K562 (cell line): ENCODE measurements at regions not wholly inside any gene's neighbourhood (a gene's known extent, or its start where the extent isn't known, plus 50 kb on each side); places are given as distances from the start of the nearest gene placed in this dataset.

Experiments
- CEBPB ChIP-seq: fragments of 450-650 bp; IDR thresholded peaks from 2 replicates; pipeline ENCODE4 v1.6.1; 2016; ENCODE audit warnings: missing genetic modification characterization, missing compliant biosample characterization
- CREB5 ChIP-seq: fragments of 250-450 bp; sonication (Bioruptor Pico); IDR thresholded peaks from 2 replicates; pipeline ENCODE4 v1.5.0; 2020; ENCODE audit warnings: mild to moderate bottlenecking
- CTCF ChIP-seq, 3 experiments: IDR thresholded peaks in 2 of 3; conservative IDR thresholded peaks in 1 of 3; 2 replicates each; pipeline ENCODE4 v1.5.1; 2011 to 2012; ENCODE audit warnings: low read length in 3 of 3, mild to moderate bottlenecking in 3 of 3, control low read depth in 2 of 3, improper control_type of control experiment in 1 of 3, inconsistent platforms in 1 of 3, low read depth in 1 of 3, mixed read lengths in 1 of 3, moderate library complexity in 1 of 3; ENCODE audit not compliant: insufficient read depth in 2 of 3
- EGR1 ChIP-seq: fragments of 450-650 bp; conservative IDR thresholded peaks from 2 replicates; pipeline ENCODE4 v1.6.1; 2017; ENCODE audit warnings: mild to moderate bottlenecking
- FOXJ2 ChIP-seq: fragments of 200-800 bp; sonication (Bioruptor generic); IDR thresholded peaks from 2 replicates; pipeline ENCODE4 v1.6.1; 2016; ENCODE audit warnings: missing genetic modification characterization, missing compliant biosample characterization
- HNRNPK ChIP-seq: fragments of 200-400 bp; formaldehyde crosslinking; IDR thresholded peaks from one replicate; pipeline ENCODE4 v1.6.1; 2018; ENCODE audit warnings: mild to moderate bottlenecking, low read depth, low read length; ENCODE audit not compliant: poor library complexity, severe bottlenecking
- IRF2 ChIP-seq: sonication (generic); formaldehyde crosslinking; IDR thresholded peaks from 2 replicates; pipeline ENCODE4 v1.8.1; 2022; ENCODE audit warnings: mild to moderate bottlenecking, missing genetic modification reagents
- KDM4B ChIP-seq, 2 experiments: fragments of 450-650 bp in 1 of 2; sonication (generic) in 1 of 2; IDR thresholded peaks; 2 replicates each; pipeline ENCODE4 v1.6.1; 2016 to 2017; ENCODE audit warnings: borderline replicate concordance in 2 of 2, antibody characterized with exemption in 1 of 2, low read depth in 1 of 2, mild to moderate bottlenecking in 1 of 2
- MAFK ChIP-seq: IDR thresholded peaks from 2 replicates; pipeline ENCODE4 v1.6.1; 2011; ENCODE audit warnings: low read length, improper control_type of control experiment
- POLR2A ChIP-seq: fragments of 450-650 bp; conservative IDR thresholded peaks from 2 replicates; pipeline ENCODE4 v1.6.1; 2016
- POLR2AphosphoS5 ChIP-seq: IDR thresholded peaks from 2 replicates; pipeline ENCODE4 v1.6.1; 2011; ENCODE audit warnings: mild to moderate bottlenecking, low read depth, low read length, moderate library complexity; ENCODE audit not compliant: control insufficient read depth, insufficient read depth
- ZBTB7A ChIP-seq: IDR thresholded peaks from 2 replicates; pipeline ENCODE4 v1.6.1; 2011; ENCODE audit warnings: low read depth, mild to moderate bottlenecking, low read length, moderate library complexity, borderline replicate concordance; ENCODE audit not compliant: control insufficient read depth
- ZNF274 ChIP-seq: IDR thresholded peaks from 2 replicates; pipeline ENCODE4 v1.6.1; 2011; ENCODE audit warnings: low read depth, mild to moderate bottlenecking, low read length, moderate library complexity, borderline replicate concordance
- ZNF584 ChIP-seq: fragments of 200-800 bp; sonication (Bioruptor generic); IDR thresholded peaks from 2 replicates; pipeline ENCODE4 v1.6.1; 2016; ENCODE audit warnings: low read depth, mild to moderate bottlenecking, missing genetic modification characterization, missing compliant biosample characterization

- no peak for TF ChIP-seq IRF2 (CRISPR knock-in tag)
- TF ChIP-seq EGR1: no peak
- TF ChIP-seq CEBPB: no peak
- no peak for TF ChIP-seq ZNF274
- TF ChIP-seq POLR2A: no peak
- no peak for TF ChIP-seq FOXJ2 (tag)
- TF ChIP-seq POLR2AphosphoS5: no peak
- no peak for TF ChIP-seq KDM4B (IDR thresholded peaks at IDR 0.05; ENCODE audit: borderline replicate concordance in 2 of 2, low read depth in 1 of 2)
- no peak for TF ChIP-seq HNRNPK
- no peak for TF ChIP-seq CTCF (IDR thresholded peaks at IDR 0.05 in 2 of 3, conservative IDR thresholded peaks at IDR 0.05 in 1 of 3; ENCODE audit: insufficient read depth in 2 of 3, low read depth in 1 of 3, low read length in 3 of 3)
- no peak for TF ChIP-seq MAFK
- no peak for TF ChIP-seq ZBTB7A
- no peak for TF ChIP-seq ZNF584 (CRISPR knock-in tag)
- no peak for TF ChIP-seq CREB5 (CRISPR knock-in tag)
Measured at GRCh38 chr10:78543031-78543748, 509.5 kb downstream of the RPS24 start.
